Immature natural killer cell (primary cell): ENCODE measurements at regions not wholly inside any gene's neighbourhood (a gene's known extent, or its start where the extent isn't known, plus 50 kb on each side); places are given as distances from the start of the nearest gene placed in this dataset.
"Not testable (repeated sequence)": the region's sequence is repeated elsewhere in the genome, so short reads cannot be mapped to it uniquely, and the experiment has no call there.

Source experiments
- DNase-seq, 3 donors: peaks; one replicate each; pipeline ENCODE4 v3.0.0; 2022; ENCODE audit warnings: mixed read lengths in 1 of 3
- H3K27ac Mint-ChIP-seq, 6 donors: one replicate each; pipeline ENCODE4 v1.8.0; 2020; ENCODE audit warnings: mixed read lengths in 6 of 6, mild to moderate bottlenecking in 5 of 6, inconsistent platforms in 4 of 6, moderate library complexity in 3 of 6
- H3K27me3 Mint-ChIP-seq, 3 donors: one replicate each; pipeline ENCODE4 v1.8.0; 2020 to 2021; ENCODE audit warnings: low read depth in 3 of 3, mild to moderate bottlenecking in 3 of 3, mixed read lengths in 3 of 3, moderate library complexity in 3 of 3, inconsistent platforms in 1 of 3
- H3K36me3 Mint-ChIP-seq, 3 donors: one replicate each; pipeline ENCODE4 v1.8.0; 2020; ENCODE audit warnings: mixed read lengths in 3 of 3, inconsistent platforms in 2 of 3, mild to moderate bottlenecking in 2 of 3
- H3K4me1 Mint-ChIP-seq, 2 donors: one replicate each; pipeline ENCODE4 v1.8.0; 2020; ENCODE audit warnings: inconsistent platforms in 2 of 2, mild to moderate bottlenecking in 2 of 2, mixed read lengths in 2 of 2, moderate library complexity in 1 of 2
- H3K4me3 Mint-ChIP-seq, 5 donors: one replicate each; pipeline ENCODE4 v1.8.0; 2020; ENCODE audit warnings: mild to moderate bottlenecking in 5 of 5, mixed read lengths in 5 of 5, inconsistent platforms in 3 of 5, moderate library complexity in 3 of 5
- H3K9me3 Mint-ChIP-seq, 6 donors: one replicate each; pipeline ENCODE4 v1.8.0; 2020; ENCODE audit warnings: mild to moderate bottlenecking in 6 of 6, mixed read lengths in 6 of 6, inconsistent platforms in 4 of 6, moderate library complexity in 3 of 6

- not testable (repeated sequence) for H3K4me1 Mint-ChIP-seq, H3K4me3 Mint-ChIP-seq, DNase-seq, H3K36me3 Mint-ChIP-seq, H3K27ac Mint-ChIP-seq, H3K27me3 Mint-ChIP-seq
- peaks cover 6 to 38% (median 31%) of the 10 kb centered on the region in 6 donors for H3K9me3 Mint-ChIP-seq
Observed at GRCh38 chr6:60252255-60252654, 2033.8 kb downstream of the KHDRBS2 start.

DNA sequence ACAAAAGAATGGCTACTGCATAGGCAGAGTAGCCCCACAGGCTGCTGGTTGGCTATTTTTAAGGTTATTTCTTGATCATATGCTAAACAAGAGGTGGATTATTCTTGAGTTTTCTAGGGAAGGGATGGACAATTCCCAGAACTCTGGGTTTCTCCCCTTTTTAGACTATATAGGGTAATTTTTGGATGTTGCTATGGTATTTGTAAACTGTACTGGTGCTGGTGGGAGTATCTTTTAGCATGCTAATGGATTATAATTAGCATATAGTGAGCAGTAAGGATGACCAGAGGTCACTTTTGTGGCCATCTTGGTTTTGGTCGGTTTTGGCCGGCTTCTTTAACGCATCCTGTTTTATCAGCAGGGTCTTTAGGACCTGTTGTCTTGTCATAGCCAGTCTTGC is 2038.5 kb downstream of the KHDRBS2 start:
- H3K36me3 Mint-ChIP-seq, H3K4me3 Mint-ChIP-seq, H3K27me3 Mint-ChIP-seq, H3K27ac Mint-ChIP-seq, DNase-seq, H3K4me1 Mint-ChIP-seq: not testable (repeated sequence)
- peaks cover 6 to 60% (median 38%) of the 10 kb centered on the region in 6 donors for H3K9me3 Mint-ChIP-seq
